Lung (tissue), 11 donors: ENCODE measurements at regions not wholly inside any gene's neighbourhood (a gene's known extent, or its start where the extent isn't known, plus 50 kb on each side); places are given as distances from the start of the nearest gene placed in this dataset.

ENCODE experiments used
- ATAC-seq: fragments of 200-7000 bp; cut with Tn5 transposase; one replicate; pipeline ENCODE4 v1.9.1; 2020; ENCODE audit warnings: moderate number of reproducible peaks; ENCODE audit not compliant: insufficient read depth, low FRiP score
- DNase-seq, 3 donors: peaks; one replicate each; pipeline ENCODE4 v3.0.0-alpha.2; 2013 to 2017
- H3K27ac ChIP-seq, 2 donors: one replicate each; pipeline ENCODE4 v1.5.1; 2013; ENCODE audit warnings: mild to moderate bottlenecking in 2 of 2, moderate library complexity in 2 of 2, control low read depth in 1 of 2, inconsistent platforms in 1 of 2, low read depth in 1 of 2, low read length in 1 of 2
- H3K27me3 ChIP-seq, 3 donors: one replicate each; pipeline ENCODE4 v1.5.1; 2013; ENCODE audit warnings: low read length in 2 of 3; ENCODE audit not compliant: control insufficient read depth in 3 of 3, insufficient read depth in 3 of 3
- H3K36me3 ChIP-seq, 4 donors: one replicate each; pipeline ENCODE4 v1.5.1; 2013; ENCODE audit warnings: low read length in 4 of 4, mild to moderate bottlenecking in 1 of 4, moderate library complexity in 1 of 4; ENCODE audit not compliant: control insufficient read depth in 4 of 4, insufficient read depth in 4 of 4
- H3K4me1 ChIP-seq, 5 donors: one replicate each; pipeline ENCODE4 v1.5.1; 2013; ENCODE audit warnings: low read length in 5 of 5, mild to moderate bottlenecking in 2 of 5, moderate library complexity in 1 of 5; ENCODE audit not compliant: control insufficient read depth in 5 of 5, insufficient read depth in 5 of 5
- H3K4me3 ChIP-seq: one replicate; pipeline ENCODE4 v1.5.1; 2013; ENCODE audit warnings: mild to moderate bottlenecking, control low read depth, moderate library complexity
- H3K9ac ChIP-seq, 2 donors: one replicate each; pipeline ENCODE4 v1.5.1; 2013; ENCODE audit warnings: low read length in 2 of 2, control low read depth in 1 of 2; ENCODE audit not compliant: insufficient read depth in 1 of 2
- H3K9me3 ChIP-seq, 4 donors: one replicate each; pipeline ENCODE4 v1.5.1; 2013; ENCODE audit warnings: low read length in 3 of 4, mild to moderate bottlenecking in 1 of 4, moderate library complexity in 1 of 4; ENCODE audit not compliant: control insufficient read depth in 4 of 4, insufficient read depth in 3 of 4
- WGBS, 2 donors: extraction: QIAGEN DNeasy Blood & Tissue Kit; methylation state at CpG; one replicate each; pipeline ENCODE4 v1.1.7; 2013; 5-methylcytosine and 5-hydroxymethylcytosine counted together
- TF ChIP-seq, protein P1 (sequence below): IDR thresholded peaks from 2 replicates; pipeline ENCODE4 v1.5.1; 2012; ENCODE audit warnings: mild to moderate bottlenecking; ENCODE audit errors: control extremely low read depth, extremely low read depth
- donor health status: control.
- donor health status: control.
- donor health status: Bipolar disorder and iron deficiency.
- donor health status: healthy.
- donor health status: DM: yes; HTN: yes; CAD: no.

DNA sequence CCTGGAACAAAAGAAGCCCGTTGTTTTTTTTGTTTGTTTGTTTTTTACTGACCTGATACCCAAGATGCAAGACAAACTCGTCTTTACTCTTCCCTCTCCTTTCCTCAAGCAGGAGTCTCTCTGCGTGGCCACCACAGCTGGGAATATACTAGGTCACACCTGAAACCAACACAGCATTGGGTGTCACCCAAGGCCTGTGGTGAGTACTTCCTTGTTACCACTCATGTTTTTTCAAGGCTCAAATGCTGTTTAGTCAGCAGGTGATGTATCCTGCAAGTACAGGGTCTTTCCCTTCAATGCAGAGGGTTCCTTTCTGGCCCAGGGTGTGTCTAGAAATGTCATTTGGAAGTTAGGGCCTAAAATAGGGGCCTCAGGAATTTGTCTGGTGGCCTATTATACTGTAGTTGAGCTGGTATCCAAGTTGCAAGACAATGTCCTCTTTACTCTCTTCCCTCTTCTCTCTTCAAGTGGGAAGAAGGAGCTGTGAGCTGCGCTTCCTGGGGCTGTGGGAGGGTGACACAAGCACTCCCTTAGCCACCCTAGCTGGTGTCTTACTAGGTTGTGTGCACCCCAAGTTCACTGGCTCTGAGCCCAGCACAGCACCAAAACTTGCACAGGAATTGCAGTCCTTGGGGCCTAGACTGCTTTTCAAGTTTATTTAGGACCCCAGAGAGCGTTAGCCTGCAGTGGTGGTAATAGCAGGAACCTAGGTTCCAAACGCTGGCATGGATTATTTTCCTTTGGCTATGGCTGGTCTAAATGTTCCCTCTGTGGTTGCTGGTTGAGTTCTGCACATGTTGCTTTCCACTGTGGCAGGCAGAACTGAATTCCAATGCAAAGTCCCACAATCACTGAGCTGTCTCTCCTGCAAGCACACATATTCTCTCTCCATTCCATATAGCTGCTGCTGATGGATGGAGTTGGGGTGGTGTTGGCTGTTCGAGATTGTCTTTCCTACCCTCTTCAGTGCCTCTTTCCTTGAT is 91.4 kb upstream of the LYPLAL1 start:
- no peak for DNase-seq
- no peak for ATAC-seq

DNA sequence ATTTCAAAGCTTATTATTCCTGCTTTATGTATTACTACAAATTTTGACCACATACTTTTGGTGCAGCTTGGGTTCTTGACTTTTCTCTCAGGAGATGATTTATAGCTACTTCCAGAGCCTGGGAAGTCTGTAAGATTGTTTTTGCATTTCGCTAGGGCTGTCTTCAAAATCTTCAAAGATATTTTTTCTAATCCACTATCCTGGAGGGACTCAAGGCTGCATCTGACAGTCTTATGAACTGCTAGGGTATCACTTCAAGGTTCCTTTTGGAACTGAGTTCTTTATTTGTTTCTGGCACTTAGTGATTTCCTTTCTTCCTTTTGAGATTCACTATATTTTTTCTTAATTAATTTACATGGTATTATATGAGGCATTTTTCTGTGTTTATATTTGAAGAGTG is 90.0 kb upstream of the LYPLAL1 start:
- peak in 2 of 3 donors; percentile 53 to 54 for DNase-seq
- TF ChIP-seq, protein P1, sequence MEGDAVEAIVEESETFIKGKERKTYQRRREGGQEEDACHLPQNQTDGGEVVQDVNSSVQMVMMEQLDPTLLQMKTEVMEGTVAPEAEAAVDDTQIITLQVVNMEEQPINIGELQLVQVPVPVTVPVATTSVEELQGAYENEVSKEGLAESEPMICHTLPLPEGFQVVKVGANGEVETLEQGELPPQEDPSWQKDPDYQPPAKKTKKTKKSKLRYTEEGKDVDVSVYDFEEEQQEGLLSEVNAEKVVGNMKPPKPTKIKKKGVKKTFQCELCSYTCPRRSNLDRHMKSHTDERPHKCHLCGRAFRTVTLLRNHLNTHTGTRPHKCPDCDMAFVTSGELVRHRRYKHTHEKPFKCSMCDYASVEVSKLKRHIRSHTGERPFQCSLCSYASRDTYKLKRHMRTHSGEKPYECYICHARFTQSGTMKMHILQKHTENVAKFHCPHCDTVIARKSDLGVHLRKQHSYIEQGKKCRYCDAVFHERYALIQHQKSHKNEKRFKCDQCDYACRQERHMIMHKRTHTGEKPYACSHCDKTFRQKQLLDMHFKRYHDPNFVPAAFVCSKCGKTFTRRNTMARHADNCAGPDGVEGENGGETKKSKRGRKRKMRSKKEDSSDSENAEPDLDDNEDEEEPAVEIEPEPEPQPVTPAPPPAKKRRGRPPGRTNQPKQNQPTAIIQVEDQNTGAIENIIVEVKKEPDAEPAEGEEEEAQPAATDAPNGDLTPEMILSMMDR = no peak
- H3K27me3 ChIP-seq = no peaks in the 10 kb centered on the region
- 87 to 88% methylated on average over 1 of the region's 1 CpG for WGBS, 2 donors
- H3K27ac ChIP-seq = no peak overlapping the region
- ATAC-seq = no peak
- H3K36me3 ChIP-seq = no peaks in the 10 kb centered on the region
- H3K9me3 ChIP-seq = peaks cover 0 to 2% (median 0%) of the 10 kb centered on the region in 4 donors
- no peak overlapping the region for H3K4me3 ChIP-seq
- H3K9ac ChIP-seq = no peak overlapping the region
- peaks cover 0 to 35% (median 2%) of the 10 kb centered on the region in 5 donors for H3K4me1 ChIP-seq

More for the DNA sequence above, 91.4 kb upstream of the LYPLAL1 start:
- Histone ChIP-seq H3K27ac (peak overlapping the region in 1 of 2 donors; percentile 18), H3K36me3 (no peaks in the 10 kb centered on the region), H3K9me3 (peaks cover 0 to 2% (median 0%) of the 10 kb centered on the region in 4 donors), H3K4me3 (no peak overlapping the region), H3K4me1 (peaks cover 0 to 33% (median 2%) of the 10 kb centered on the region in 5 donors), H3K9ac (no peak overlapping the region), H3K27me3 (no peaks in the 10 kb centered on the region)
- TF ChIP-seq, protein P1 = no peak
- WGBS, 2 donors = 84% methylated on average over 7 of the region's 7 CpGs

DNA sequence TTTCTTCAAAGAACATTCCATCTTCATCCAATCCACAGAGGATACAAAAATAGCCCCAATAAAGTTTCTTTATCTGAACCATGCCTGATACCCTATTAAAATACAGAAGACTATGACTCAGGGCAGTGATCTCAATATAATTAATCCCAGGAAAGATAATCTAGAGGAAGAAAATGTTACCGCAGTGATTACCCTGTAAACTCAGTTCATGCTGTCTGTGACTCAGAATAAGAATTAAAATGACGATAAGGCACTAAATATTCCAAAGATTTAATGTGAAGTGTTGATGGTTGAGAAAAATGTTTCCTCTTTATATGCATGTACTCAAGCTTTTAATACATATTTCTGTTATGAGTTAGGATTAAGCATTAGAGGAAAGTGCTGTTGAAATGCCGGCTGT is 88.6 kb upstream of the LYPLAL1 start:
- H3K9me3 ChIP-seq = peaks cover 0 to 2% (median 0%) of the 10 kb centered on the region in 4 donors
- TF ChIP-seq, protein P1 = no peak
- no peaks in the 10 kb centered on the region for H3K27me3 ChIP-seq
- peaks cover 0 to 35% (median 5%) of the 10 kb centered on the region in 5 donors for H3K4me1 ChIP-seq
- WGBS, 2 donors = 88 to 96% methylated on average over 3 of the region's 3 CpGs
- no peak overlapping the region for H3K9ac ChIP-seq
- H3K36me3 ChIP-seq = no peaks in the 10 kb centered on the region
- ATAC-seq (no peak), DNase-seq (no peak)
- no peak overlapping the region for H3K27ac ChIP-seq
- H3K4me3 ChIP-seq = no peak overlapping the region
